Type B pancreatic cell (in vitro differentiated cells): ENCODE measurements at regions not wholly inside any gene's neighbourhood (a gene's known extent, or its start where the extent isn't known, plus 50 kb on each side); places are given as distances from the start of the nearest gene placed in this dataset.
"Not testable (repeated sequence)": the region's sequence is repeated elsewhere in the genome, so short reads cannot be mapped to it uniquely, and the experiment has no call there.

Source experiments
- DNase-seq: peaks from one replicate; pipeline ENCODE4 v3.0.0; 2021; ENCODE audit warnings: mixed read lengths; ENCODE audit not compliant: unreplicated experiment; ENCODE audit errors: extremely low spot score
- H3K27ac Mint-ChIP-seq: 2 replicates; pipeline ENCODE4 v1.8.0; 2021; ENCODE audit warnings: mild to moderate bottlenecking, mixed read lengths
- H3K27me3 Mint-ChIP-seq: 2 replicates; pipeline ENCODE4 v1.8.0; 2021; ENCODE audit warnings: mixed read lengths
- H3K36me3 Mint-ChIP-seq: 2 replicates; pipeline ENCODE4 v1.8.0; 2021; ENCODE audit warnings: mixed read lengths
- H3K4me1 Mint-ChIP-seq: one replicate; pipeline ENCODE4 v1.8.0; 2021; ENCODE audit warnings: mixed read lengths; ENCODE audit not compliant: unreplicated experiment
- H3K4me3 Mint-ChIP-seq: 2 replicates; pipeline ENCODE4 v1.8.0; 2021; ENCODE audit warnings: mild to moderate bottlenecking, mixed read lengths
- H3K9me3 Mint-ChIP-seq: 2 replicates; pipeline ENCODE4 v1.8.0; 2021; ENCODE audit warnings: mixed read lengths
- CTCF ChIP-seq: fragments of 200-600 bp; sonication (generic); conservative IDR thresholded peaks from 2 replicates; pipeline ENCODE4 v1.5.0; 2021; ENCODE audit warnings: antibody characterized with exemption, mild to moderate bottlenecking

- TF ChIP-seq CTCF, result no peak
- Mint-ChIP-seq H3K4me3 (no peak overlapping the region), H3K4me1 (peaks cover 25% of the 10 kb centered on the region), H3K36me3 (no peaks in the 10 kb centered on the region), H3K27me3 (peaks cover 3% of the 10 kb centered on the region), H3K27ac (peak overlapping the region; percentile 0), H3K9me3 (no peaks in the 10 kb centered on the region)
- DNase-seq, result no peak
These were observed 84.9 kb downstream of the NPIPB11 start for GRCh38 chr16:29321585-29321984.

GRCh38 chr16:29321000-29321393, 85.5 kb downstream of the NPIPB11 start:
- no peak for TF ChIP-seq CTCF
- no peaks in the 10 kb centered on the region for H3K36me3 Mint-ChIP-seq
- no peak for DNase-seq
- no peak overlapping the region for H3K4me3 Mint-ChIP-seq
- H3K9me3 Mint-ChIP-seq, result no peaks in the 10 kb centered on the region
- peaks cover 29% of the 10 kb centered on the region for H3K4me1 Mint-ChIP-seq
- H3K27ac Mint-ChIP-seq, result no peak overlapping the region
- peaks cover 3% of the 10 kb centered on the region for H3K27me3 Mint-ChIP-seq

GRCh38 chr16:29320274-29320999, 86.1 kb downstream of the NPIPB11 start:
- Mint-ChIP-seq H3K4me1 (peaks cover 34% of the 10 kb centered on the region), H3K27ac (no peak overlapping the region), H3K4me3 (no peak overlapping the region), H3K27me3 (peaks cover 3% of the 10 kb centered on the region), H3K9me3 (no peaks in the 10 kb centered on the region), H3K36me3 (no peaks in the 10 kb centered on the region)
- no peak for TF ChIP-seq CTCF
- no peak for DNase-seq

DNA sequence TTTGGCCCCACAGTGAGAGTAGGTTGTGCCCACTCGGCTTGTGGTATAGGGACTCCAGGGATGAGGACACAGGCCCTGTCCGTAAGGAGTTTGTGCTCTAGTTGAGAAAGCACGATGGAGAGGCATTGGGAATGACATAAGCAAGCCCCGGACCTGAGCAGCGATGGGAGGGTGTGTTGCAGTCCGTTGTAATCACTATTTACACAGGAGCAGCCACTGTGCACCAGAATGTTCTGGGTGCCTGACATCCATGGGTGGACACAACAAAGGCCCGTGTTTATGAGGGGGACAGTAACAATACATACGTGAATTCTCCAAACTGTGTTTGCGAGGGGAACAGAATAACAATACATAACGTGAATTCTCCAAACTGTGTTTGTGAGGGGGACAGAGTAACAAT, 86.8 kb downstream of the NPIPB11 start:
- H3K4me1 Mint-ChIP-seq, result peaks cover 38% of the 10 kb centered on the region
- H3K9me3 Mint-ChIP-seq, result no peaks in the 10 kb centered on the region
- no peak for TF ChIP-seq CTCF
- H3K27ac Mint-ChIP-seq, result no peak overlapping the region
- H3K36me3 Mint-ChIP-seq, result no peaks in the 10 kb centered on the region
- H3K4me3 Mint-ChIP-seq, result no peak overlapping the region
- no peak for DNase-seq
- H3K27me3 Mint-ChIP-seq, result peaks cover 3% of the 10 kb centered on the region

DNA sequence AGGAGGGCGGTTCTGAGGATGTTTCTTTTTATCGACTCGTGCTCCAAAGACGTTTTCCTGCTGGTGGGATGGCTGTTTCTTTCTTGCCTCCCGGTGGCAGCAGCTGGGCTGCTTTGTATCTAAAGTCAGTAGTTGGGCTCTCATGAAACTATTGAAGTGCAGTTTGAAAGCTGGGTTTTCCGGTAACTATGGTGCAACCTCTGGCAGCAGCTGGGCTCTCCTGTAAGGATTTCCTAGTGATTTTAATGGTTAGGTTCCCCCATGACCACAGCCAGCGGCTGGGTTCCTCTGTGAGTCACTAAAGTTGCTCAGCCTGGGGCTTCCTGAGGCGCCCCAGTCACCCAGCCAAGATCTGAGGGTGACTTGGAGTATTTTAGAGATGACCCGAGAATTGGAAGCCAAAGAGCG, 87.9 kb downstream of the NPIPB11 start:
- H3K27me3 Mint-ChIP-seq, result not testable (repeated sequence)

GRCh38 chr16:29318037-29318436, 88.5 kb downstream of the NPIPB11 start:
- no peak overlapping the region for H3K4me3 Mint-ChIP-seq
- peaks cover 46% of the 10 kb centered on the region for H3K4me1 Mint-ChIP-seq
- peak; percentile 70 for TF ChIP-seq CTCF
- DNase-seq, result no peak
- H3K9me3 Mint-ChIP-seq, result no peaks in the 10 kb centered on the region
- no peaks in the 10 kb centered on the region for H3K36me3 Mint-ChIP-seq
- H3K27ac Mint-ChIP-seq, result no peak overlapping the region
- H3K27me3 Mint-ChIP-seq, result peaks cover 3% of the 10 kb centered on the region

More for the DNA sequence above, 87.9 kb downstream of the NPIPB11 start:
- Mint-ChIP-seq H3K4me1 (peaks cover 41% of the 10 kb centered on the region), H3K4me3 (peak overlapping the region; percentile 38)
- not testable (repeated sequence) for DNase-seq, H3K36me3 Mint-ChIP-seq, H3K27ac Mint-ChIP-seq, H3K9me3 Mint-ChIP-seq
